ENCODE measurements at regions not wholly inside any gene's neighbourhood (a gene's known extent, or its start where the extent isn't known, plus 50 kb on each side); places are given as distances from the start of the nearest gene placed in this dataset.

- DNase-seq (ENCODE audit: low read depth, low spot score), result no peak
- H3K4me2 ChIP-seq (ENCODE audit: control insufficient read depth, insufficient read depth), result no peak overlapping the region
- H3K79me2 ChIP-seq (ENCODE audit: control insufficient read depth, insufficient read depth, low read length), result no peaks in the 10 kb centered on the region
- in situ Hi-C loops (cut with MboI), result no loop called here
- FAIRE-seq, result no peak
- RAD21 ChIA-PET (ENCODE audit: unreplicated experiment), result interaction anchor here (1.5 to 1.7 kb wide), 2 partner anchors 10 to 112 kb away, joined by 4 to 5 read pairs; no protein-coding TSS in a partner anchor
- POLR2A ChIA-PET, result no interaction called here
- intact Hi-C loops (cut with micrococcal nuclease; ENCODE audit: unreplicated experiment), result no loop called here
- no peak overlapping the region for H3K4me3 ChIP-seq
- H3K27ac ChIP-seq (ENCODE audit: control insufficient read depth, insufficient read depth), result no peak overlapping the region
- WGBS (ENCODE audit: insufficient coverage, insufficient replicate concordance, low lambda C conversion rate, missing lambda C conversion rate), result 5% methylated on average over 3 of the region's 3 CpGs
- no peaks in the 10 kb centered on the region for H4K20me1 ChIP-seq (ENCODE audit: control insufficient read depth, insufficient read depth)
- no peaks in the 10 kb centered on the region for H3K27me3 ChIP-seq (replicated peaks in 1 of 2; ENCODE audit: control insufficient read depth in 2 of 2, insufficient read depth in 2 of 2, low read length in 1 of 2)
- CTCF ChIA-PET, result interaction anchor here (1.7 kb wide), 1 partner anchor 122 kb away, joined by 3 read pairs; no protein-coding TSS in a partner anchor
- SMC1A ChIA-PET (ENCODE audit: uncharacterized antibody, unreplicated experiment), result interaction anchor here (1.3 to 12.9 kb wide), 6 partner anchors 12 to 40 kb away, joined by 4 to 114 read pairs (median 5); no protein-coding TSS in a partner anchor
- BruUV-seq (replicated peaks), result no TSS peak
- TF ChIP-seq, protein P1, sequence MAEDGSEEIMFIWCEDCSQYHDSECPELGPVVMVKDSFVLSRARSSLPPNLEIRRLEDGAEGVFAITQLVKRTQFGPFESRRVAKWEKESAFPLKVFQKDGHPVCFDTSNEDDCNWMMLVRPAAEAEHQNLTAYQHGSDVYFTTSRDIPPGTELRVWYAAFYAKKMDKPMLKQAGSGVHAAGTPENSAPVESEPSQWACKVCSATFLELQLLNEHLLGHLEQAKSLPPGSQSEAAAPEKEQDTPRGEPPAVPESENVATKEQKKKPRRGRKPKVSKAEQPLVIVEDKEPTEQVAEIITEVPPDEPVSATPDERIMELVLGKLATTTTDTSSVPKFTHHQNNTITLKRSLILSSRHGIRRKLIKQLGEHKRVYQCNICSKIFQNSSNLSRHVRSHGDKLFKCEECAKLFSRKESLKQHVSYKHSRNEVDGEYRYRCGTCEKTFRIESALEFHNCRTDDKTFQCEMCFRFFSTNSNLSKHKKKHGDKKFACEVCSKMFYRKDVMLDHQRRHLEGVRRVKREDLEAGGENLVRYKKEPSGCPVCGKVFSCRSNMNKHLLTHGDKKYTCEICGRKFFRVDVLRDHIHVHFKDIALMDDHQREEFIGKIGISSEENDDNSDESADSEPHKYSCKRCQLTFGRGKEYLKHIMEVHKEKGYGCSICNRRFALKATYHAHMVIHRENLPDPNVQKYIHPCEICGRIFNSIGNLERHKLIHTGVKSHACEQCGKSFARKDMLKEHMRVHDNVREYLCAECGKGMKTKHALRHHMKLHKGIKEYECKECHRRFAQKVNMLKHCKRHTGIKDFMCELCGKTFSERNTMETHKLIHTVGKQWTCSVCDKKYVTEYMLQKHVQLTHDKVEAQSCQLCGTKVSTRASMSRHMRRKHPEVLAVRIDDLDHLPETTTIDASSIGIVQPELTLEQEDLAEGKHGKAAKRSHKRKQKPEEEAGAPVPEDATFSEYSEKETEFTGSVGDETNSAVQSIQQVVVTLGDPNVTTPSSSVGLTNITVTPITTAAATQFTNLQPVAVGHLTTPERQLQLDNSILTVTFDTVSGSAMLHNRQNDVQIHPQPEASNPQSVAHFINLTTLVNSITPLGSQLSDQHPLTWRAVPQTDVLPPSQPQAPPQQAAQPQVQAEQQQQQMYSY (CRISPR knock-in tag; IDR thresholded peaks at IDR 0.05), result no peak
- TF ChIP-seq IKZF1 (conservative IDR thresholded peaks at IDR 0.05) (no peak), ETV6 (conservative IDR thresholded peaks at IDR 0.05 in 1 of 2, IDR thresholded peaks at IDR 0.05 in 1 of 2; ENCODE audit: borderline replicate concordance in 1 of 2, low read depth in 1 of 2) (no peak), SKIL (IDR thresholded peaks at IDR 0.05; ENCODE audit: low read depth, poor library complexity, severe bottlenecking) (no peak), CREB1 (IDR thresholded peaks at IDR 0.05; ENCODE audit: low read depth) (no peak), ZZZ3 (IDR thresholded peaks at IDR 0.05; ENCODE audit: control insufficient read depth, insufficient read length, low read depth) (no peak), EP300 (IDR thresholded peaks at IDR 0.05; ENCODE audit: borderline replicate concordance in 1 of 2, control insufficient read depth in 1 of 2, low read depth in 2 of 2, low read length in 2 of 2) (no peak), IRF4 (IDR thresholded peaks at IDR 0.05; ENCODE audit: low read depth, low read length) (no peak), SUZ12 (IDR thresholded peaks at IDR 0.05; ENCODE audit: unreplicated experiment) (no peak), SRF (IDR thresholded peaks at IDR 0.05; ENCODE audit: low read depth in 2 of 2, low read length in 2 of 2) (no peak)
- no peaks in the 10 kb centered on the region for H3K36me3 ChIP-seq (ENCODE audit: control insufficient read depth in 2 of 2, insufficient read depth in 2 of 2, low read length in 1 of 2)
- no peaks in the 10 kb centered on the region for H3K4me1 ChIP-seq (ENCODE audit: control insufficient read depth, insufficient read depth, low read length)
- no peak overlapping the region for H2AFZ ChIP-seq (ENCODE audit: control insufficient read depth, low read depth, low read length)
- peak; percentile 78 for ATAC-seq
- no peak overlapping the region for H3K9ac ChIP-seq (ENCODE audit: control insufficient read depth, insufficient read depth, low read length)
- no peaks in the 10 kb centered on the region for H3K9me3 ChIP-seq (replicated peaks; ENCODE audit: control insufficient read depth, insufficient read depth, low read length)
Observed at GRCh38 chr1:82264802-82265201, 464.1 kb downstream of the ADGRL2 start.
